ENCODE measurements at regions not wholly inside any gene's neighbourhood (a gene's known extent, or its start where the extent isn't known, plus 50 kb on each side); places are given as distances from the start of the nearest gene placed in this dataset.

- no peaks in the 10 kb centered on the region for H3K27me3 ChIP-seq (ENCODE audit: control insufficient read depth in 1 of 2, insufficient read depth in 2 of 2, low read length in 2 of 2)
- FAIRE-seq (no peak), ATAC-seq (no peak), DNase-seq (ENCODE audit: low spot score) (no peak)
- no peak overlapping the region for H3K27ac ChIP-seq (ENCODE audit: extremely low read length, insufficient read depth, low read length)
- H3K36me3 ChIP-seq (replicated peaks in 1 of 2; ENCODE audit: control insufficient read depth in 1 of 2, insufficient read depth in 2 of 2, low read length in 2 of 2) = no peaks in the 10 kb centered on the region
- no peak overlapping the region for H3K4me2 ChIP-seq (ENCODE audit: low read depth, low read length)
- intact Hi-C loops (cut with micrococcal nuclease; ENCODE audit: unreplicated experiment) = no loop called here
- TF ChIP-seq ZNF101 (CRISPR knock-in tag; IDR thresholded peaks at IDR 0.05; ENCODE audit: borderline replicate concordance, low read depth) = no peak
- no peak for TF ChIP-seq ZNF501 (CRISPR knock-in tag; IDR thresholded peaks at IDR 0.05)
- no peak for TF ChIP-seq ZNF292 (CRISPR knock-in tag; IDR thresholded peaks at IDR 0.05; ENCODE audit: borderline replicate concordance, low read depth)
- TF ChIP-seq ZNF644 (CRISPR knock-in tag; IDR thresholded peaks at IDR 0.05; ENCODE audit: low read depth) = no peak
- no peak for TF ChIP-seq FIP1L1 (IDR thresholded peaks at IDR 0.05; ENCODE audit: borderline replicate concordance, insufficient read depth, low read depth, low read length)
- no peak for TF ChIP-seq FOXK2 (IDR thresholded peaks at IDR 0.05)
- no peak for TF ChIP-seq HNF4A (CRISPR knock-in tag; IDR thresholded peaks at IDR 0.05)
- no peak for TF ChIP-seq FOXO1 (CRISPR knock-in tag; IDR thresholded peaks at IDR 0.05)
- TF ChIP-seq ZNF34 (CRISPR knock-in tag; IDR thresholded peaks at IDR 0.05; ENCODE audit: borderline replicate concordance) = no peak
- TF ChIP-seq ZNF335 (CRISPR knock-in tag; IDR thresholded peaks at IDR 0.05) = no peak
- TF ChIP-seq BORCS8-MEF2B (CRISPR knock-in tag; IDR thresholded peaks at IDR 0.05) = no peak
- no peak for TF ChIP-seq TFAP4 (IDR thresholded peaks at IDR 0.05; ENCODE audit: borderline replicate concordance, low read depth)
- TF ChIP-seq PAX8 (CRISPR knock-in tag; IDR thresholded peaks at IDR 0.05; ENCODE audit: borderline replicate concordance) = no peak
- no peak for TF ChIP-seq ZNF275 (CRISPR knock-in tag; IDR thresholded peaks at IDR 0.05; ENCODE audit: borderline replicate concordance)
- H3K4me3 ChIP-seq (replicated peaks in 1 of 3; ENCODE audit: insufficient read depth in 1 of 3, low read depth in 2 of 3, low read length in 3 of 3) = no peak overlapping the region
- in situ Hi-C loops (cut with HindIII; ENCODE audit: extremely low pct_ligation_motif_present, low pct_unique_long_range_greater_than_20kb) = no loop called here
- BruUV-seq (replicated peaks) = no TSS peak
- H3K9me3 ChIP-seq (ENCODE audit: low read length) = no peaks in the 10 kb centered on the region
- no peaks in the 10 kb centered on the region for H3K4me1 ChIP-seq (ENCODE audit: insufficient read depth, low read length)
- H4K20me1 ChIP-seq (ENCODE audit: insufficient read depth, low read length) = no peaks in the 10 kb centered on the region
- H3K9ac ChIP-seq (ENCODE audit: insufficient read depth, low read depth, low read length) = no peak overlapping the region
- CTCF ChIA-PET (ENCODE audit: low intra/inter-chr PET ratio, low total read pairs) = no interaction called here
- POLR2A ChIA-PET = no interaction called here
- H3K79me2 ChIP-seq (ENCODE audit: insufficient read depth, low read length) = no peaks in the 10 kb centered on the region
- no peak overlapping the region for H2AFZ ChIP-seq (ENCODE audit: low read length)
- WGBS (ENCODE audit: low lambda C conversion rate) = 7% methylated on average over 2 of the region's 2 CpGs
These were observed 197.2 kb downstream of the RWDD3 start for GRCh38 chr1:95431235-95431634.
